ENCODE measurements at regions not wholly inside any gene's neighbourhood (a gene's known extent, or its start where the extent isn't known, plus 50 kb on each side); places are given as distances from the start of the nearest gene placed in this dataset.

- Mint-ChIP-seq H3K4me3 (no peak overlapping the region), H3K27me3 (peaks cover 6 to 10% of the 10 kb centered on the region in 2 donors), H3K27ac (no peak overlapping the region), H3K9me3 (peaks cover 5% of the 10 kb centered on the region), H3K36me3 (no peaks in the 10 kb centered on the region), H3K4me1 (ENCODE audit: low read depth in 2 of 2) (no peaks in the 10 kb centered on the region)
- ATAC-seq = no peak
- DNase-seq (ENCODE audit: low spot score) = no peak
Observed at GRCh38 chr1:223445402-223445801, 52.2 kb downstream of the CCDC185 start.

- no peaks in the 10 kb centered on the region for H3K36me3 Mint-ChIP-seq
- no peak for ATAC-seq
- no peaks in the 10 kb centered on the region for H3K9me3 Mint-ChIP-seq
- H3K4me1 Mint-ChIP-seq (ENCODE audit: low read depth in 2 of 2) = no peaks in the 10 kb centered on the region
- H3K27ac Mint-ChIP-seq = no peak overlapping the region
- H3K4me3 Mint-ChIP-seq = no peak overlapping the region
- no peak for DNase-seq (ENCODE audit: low spot score)
- no peaks in the 10 kb centered on the region for H3K27me3 Mint-ChIP-seq
Observed at GRCh38 chr1:223453902-223454301, 60.7 kb downstream of the CCDC185 start.

- ATAC-seq (peak; percentile 20 to 53), DNase-seq (ENCODE audit: low spot score) (no peak)
- H3K4me1 Mint-ChIP-seq (ENCODE audit: low read depth in 2 of 2) = no peaks in the 10 kb centered on the region
- no peaks in the 10 kb centered on the region for H3K27me3 Mint-ChIP-seq
- no peak overlapping the region for H3K27ac Mint-ChIP-seq
- H3K9me3 Mint-ChIP-seq = no peaks in the 10 kb centered on the region
- no peaks in the 10 kb centered on the region for H3K36me3 Mint-ChIP-seq
- no peak overlapping the region for H3K4me3 Mint-ChIP-seq
Observed at GRCh38 chr1:223454959-223455358, 61.7 kb downstream of the CCDC185 start.

GRCh38 chr1:223455470-223455869, 62.3 kb downstream of the CCDC185 start:
- ATAC-seq (peak in 1 of 2 donors; percentile 15), DNase-seq (ENCODE audit: low spot score) (no peak)
- peaks cover 0 to 2% of the 10 kb centered on the region in 2 donors for H3K27me3 Mint-ChIP-seq
- no peaks in the 10 kb centered on the region for H3K9me3 Mint-ChIP-seq
- H3K4me1 Mint-ChIP-seq (ENCODE audit: low read depth in 2 of 2) = no peaks in the 10 kb centered on the region
- no peaks in the 10 kb centered on the region for H3K36me3 Mint-ChIP-seq
- no peak overlapping the region for H3K27ac Mint-ChIP-seq
- H3K4me3 Mint-ChIP-seq = no peak overlapping the region

- DNase-seq (ENCODE audit: low spot score) = no peak
- Mint-ChIP-seq H3K27ac (no peak overlapping the region), H3K9me3 (no peaks in the 10 kb centered on the region), H3K4me1 (ENCODE audit: low read depth in 2 of 2) (no peaks in the 10 kb centered on the region), H3K36me3 (no peaks in the 10 kb centered on the region), H3K4me3 (no peak overlapping the region), H3K27me3 (peaks cover 7 to 8% of the 10 kb centered on the region in 2 donors)
- ATAC-seq = no peak
Observed at GRCh38 chr1:223456747-223457146, 63.5 kb downstream of the CCDC185 start.

GRCh38 chr1:223460566-223461189, 67.5 kb downstream of the CCDC185 start:
- Mint-ChIP-seq H3K36me3 (no peaks in the 10 kb centered on the region), H3K27me3 (peaks cover 7 to 8% of the 10 kb centered on the region in 2 donors), H3K4me3 (no peak overlapping the region), H3K27ac (no peak overlapping the region), H3K9me3 (no peaks in the 10 kb centered on the region), H3K4me1 (ENCODE audit: low read depth in 2 of 2) (no peaks in the 10 kb centered on the region)
- ATAC-seq = no peak
- DNase-seq (ENCODE audit: low spot score) = no peak

- Mint-ChIP-seq H3K36me3 (no peaks in the 10 kb centered on the region), H3K9me3 (no peaks in the 10 kb centered on the region), H3K27ac (no peak overlapping the region), H3K27me3 (peaks cover 7 to 9% of the 10 kb centered on the region in 2 donors), H3K4me1 (ENCODE audit: low read depth in 2 of 2) (no peaks in the 10 kb centered on the region), H3K4me3 (no peak overlapping the region)
- no peak for DNase-seq (ENCODE audit: low spot score)
- no peak for ATAC-seq
Observed at GRCh38 chr1:223462047-223462630, 68.9 kb downstream of the CCDC185 start.

- H3K4me3 Mint-ChIP-seq = no peak overlapping the region
- H3K4me1 Mint-ChIP-seq (ENCODE audit: low read depth in 2 of 2) = no peaks in the 10 kb centered on the region
- no peaks in the 10 kb centered on the region for H3K36me3 Mint-ChIP-seq
- ATAC-seq = no peak
- no peaks in the 10 kb centered on the region for H3K9me3 Mint-ChIP-seq
- H3K27ac Mint-ChIP-seq = no peak overlapping the region
- DNase-seq (ENCODE audit: low spot score) = no peak
- peaks cover 7 to 10% of the 10 kb centered on the region in 2 donors for H3K27me3 Mint-ChIP-seq
Observed at GRCh38 chr1:223462866-223463404, 69.7 kb downstream of the CCDC185 start.

GRCh38 chr1:223466151-223466550, 72.9 kb downstream of the CCDC185 start:
- Mint-ChIP-seq H3K27ac (no peak overlapping the region), H3K4me1 (ENCODE audit: low read depth in 2 of 2) (no peaks in the 10 kb centered on the region), H3K36me3 (no peaks in the 10 kb centered on the region), H3K9me3 (no peaks in the 10 kb centered on the region), H3K27me3 (peaks cover 8 to 19% of the 10 kb centered on the region in 2 donors), H3K4me3 (no peak overlapping the region)
- DNase-seq (ENCODE audit: low spot score) (no peak), ATAC-seq (no peak)

- Mint-ChIP-seq H3K4me1 (ENCODE audit: low read depth in 2 of 2) (no peaks in the 10 kb centered on the region), H3K4me3 (no peak overlapping the region), H3K27me3 (peaks cover 18 to 27% of the 10 kb centered on the region in 2 donors), H3K36me3 (no peaks in the 10 kb centered on the region), H3K9me3 (no peaks in the 10 kb centered on the region), H3K27ac (no peak overlapping the region)
- no peak for ATAC-seq
- no peak for DNase-seq (ENCODE audit: low spot score)
Observed at GRCh38 chr1:223471566-223471965, 78.4 kb downstream of the CCDC185 start.

GRCh38 chr1:223472057-223472456, 78.8 kb downstream of the CCDC185 start:
- Mint-ChIP-seq H3K4me1 (ENCODE audit: low read depth in 2 of 2) (no peaks in the 10 kb centered on the region), H3K27ac (no peak overlapping the region), H3K4me3 (no peak overlapping the region), H3K36me3 (no peaks in the 10 kb centered on the region), H3K9me3 (no peaks in the 10 kb centered on the region), H3K27me3 (peaks cover 17 to 27% of the 10 kb centered on the region in 2 donors)
- DNase-seq (ENCODE audit: low spot score) (no peak), ATAC-seq (no peak)

- no peaks in the 10 kb centered on the region for H3K36me3 Mint-ChIP-seq
- no peak overlapping the region for H3K4me3 Mint-ChIP-seq
- no peak overlapping the region for H3K27ac Mint-ChIP-seq
- H3K9me3 Mint-ChIP-seq = no peaks in the 10 kb centered on the region
- DNase-seq (ENCODE audit: low spot score) (no peak), ATAC-seq (no peak)
- peaks cover 0 to 3% of the 10 kb centered on the region in 2 donors for H3K4me1 Mint-ChIP-seq (ENCODE audit: low read depth in 2 of 2)
- peaks cover 18 to 36% of the 10 kb centered on the region in 2 donors for H3K27me3 Mint-ChIP-seq
Observed at GRCh38 chr1:223473601-223474344, 80.6 kb downstream of the CCDC185 start.

- Mint-ChIP-seq H3K27ac (no peak overlapping the region), H3K9me3 (no peaks in the 10 kb centered on the region), H3K36me3 (no peaks in the 10 kb centered on the region), H3K27me3 (peaks cover 18 to 35% of the 10 kb centered on the region in 2 donors), H3K4me3 (no peak overlapping the region), H3K4me1 (ENCODE audit: low read depth in 2 of 2) (peaks cover under 1 to 3% of the 10 kb centered on the region in 2 donors)
- DNase-seq (ENCODE audit: low spot score) (no peak), ATAC-seq (no peak)
Observed at GRCh38 chr1:223474804-223475203, 81.6 kb downstream of the CCDC185 start.

- peaks cover 19 to 27% of the 10 kb centered on the region in 2 donors for H3K27me3 Mint-ChIP-seq
Observed at GRCh38 chr1:223477456-223477855, 84.2 kb downstream of the CCDC185 start.

More at GRCh38 chr1:223477456-223477855, 84.2 kb downstream of the CCDC185 start:
- DNase-seq (ENCODE audit: low spot score) = no peak
- no peak for ATAC-seq
- no peaks in the 10 kb centered on the region for H3K36me3 Mint-ChIP-seq
- peaks cover 7 to 9% of the 10 kb centered on the region in 2 donors for H3K4me1 Mint-ChIP-seq (ENCODE audit: low read depth in 2 of 2)
- H3K27ac Mint-ChIP-seq = no peak overlapping the region
- H3K4me3 Mint-ChIP-seq = no peak overlapping the region
- no peaks in the 10 kb centered on the region for H3K9me3 Mint-ChIP-seq
